SW 1271 (cell line): ENCODE measurements at regions not wholly inside any gene's neighbourhood (a gene's known extent, or its start where the extent isn't known, plus 50 kb on each side); places are given as distances from the start of the nearest gene placed in this dataset.
"Not testable (repeated sequence)": the region's sequence is repeated elsewhere in the genome, so short reads cannot be mapped to it uniquely, and the experiment has no call there.

Experiments
- DNase-seq, 2 experiments: peaks; one replicate each; lab custom pipeline; 2025; lab: John Stamatoyannopoulos, UW

GRCh38 chr12:102298022-102298421, 100.4 kb upstream of the PMCH start:
- no peak for DNase-seq

GRCh38 chr12:102297412-102297811, 99.8 kb upstream of the PMCH start:
- DNase-seq = no peak

- no peak for DNase-seq
Observed at GRCh38 chr12:102294568-102294967, 96.9 kb upstream of the PMCH start.

- DNase-seq = not testable (repeated sequence)
Observed at GRCh38 chr12:102291498-102292440, 94.1 kb upstream of the PMCH start.

GRCh38 chr12:102289702-102290101, 92.1 kb upstream of the PMCH start:
- DNase-seq = not testable (repeated sequence)

DNA sequence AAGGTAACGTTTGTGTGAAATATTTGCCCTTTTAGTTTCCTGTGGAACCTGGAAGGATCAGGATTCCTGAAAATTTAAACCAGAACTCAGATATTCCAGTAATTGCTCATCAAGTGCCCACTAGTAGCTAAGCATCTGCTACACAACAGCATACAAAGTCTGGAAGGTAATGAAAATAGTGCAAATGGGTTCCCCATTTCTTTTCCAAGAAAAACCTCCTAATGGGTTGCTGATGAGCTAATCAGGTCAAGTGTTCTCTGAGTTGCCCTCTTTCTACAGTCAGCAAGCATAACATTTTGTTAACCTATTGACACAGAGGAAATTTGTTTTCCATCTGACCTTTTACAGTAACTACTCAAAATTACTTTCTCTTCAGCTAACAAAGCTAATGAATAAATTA, 83.6 kb upstream of the PMCH start:
- no peak for DNase-seq

DNA sequence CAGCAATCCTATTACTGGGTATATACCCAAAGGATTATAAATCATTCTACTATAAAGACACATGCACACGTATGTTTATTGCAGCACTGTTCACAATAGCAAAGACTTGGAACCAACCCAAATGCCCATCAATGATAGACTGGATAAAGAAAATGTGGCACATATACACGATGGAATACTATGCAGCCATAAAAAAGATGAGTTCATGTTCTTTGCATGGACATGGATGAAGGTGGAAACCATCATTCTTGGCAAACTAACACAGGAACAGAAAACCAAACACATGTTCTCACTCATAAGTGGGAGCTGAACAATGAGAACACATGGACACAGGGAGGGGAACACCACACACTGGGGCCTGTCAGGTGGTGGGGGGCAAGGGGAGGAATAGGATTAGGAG, 58.1 kb upstream of the PMCH start:
- DNase-seq = not testable (repeated sequence)

DNA sequence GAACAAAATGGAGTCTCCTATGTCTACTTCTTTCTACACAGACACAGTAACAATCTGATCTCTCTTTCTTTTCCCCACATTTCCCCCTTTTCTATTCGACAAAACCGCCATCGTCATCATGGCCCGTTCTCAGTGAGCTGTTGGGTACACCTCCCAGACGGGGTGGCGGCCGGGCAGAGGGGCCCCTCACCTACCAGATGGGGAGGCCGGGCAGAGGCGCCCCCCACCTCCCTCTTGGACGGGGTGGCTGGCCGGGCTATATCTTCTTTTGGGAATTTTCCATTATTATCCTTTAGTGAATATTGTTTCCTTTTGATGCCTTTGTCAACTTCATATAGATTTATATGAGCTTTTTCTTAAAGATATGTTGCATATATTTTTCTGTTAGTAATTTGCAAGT, 53.4 kb upstream of the PMCH start:
- not testable (repeated sequence) for DNase-seq

DNA sequence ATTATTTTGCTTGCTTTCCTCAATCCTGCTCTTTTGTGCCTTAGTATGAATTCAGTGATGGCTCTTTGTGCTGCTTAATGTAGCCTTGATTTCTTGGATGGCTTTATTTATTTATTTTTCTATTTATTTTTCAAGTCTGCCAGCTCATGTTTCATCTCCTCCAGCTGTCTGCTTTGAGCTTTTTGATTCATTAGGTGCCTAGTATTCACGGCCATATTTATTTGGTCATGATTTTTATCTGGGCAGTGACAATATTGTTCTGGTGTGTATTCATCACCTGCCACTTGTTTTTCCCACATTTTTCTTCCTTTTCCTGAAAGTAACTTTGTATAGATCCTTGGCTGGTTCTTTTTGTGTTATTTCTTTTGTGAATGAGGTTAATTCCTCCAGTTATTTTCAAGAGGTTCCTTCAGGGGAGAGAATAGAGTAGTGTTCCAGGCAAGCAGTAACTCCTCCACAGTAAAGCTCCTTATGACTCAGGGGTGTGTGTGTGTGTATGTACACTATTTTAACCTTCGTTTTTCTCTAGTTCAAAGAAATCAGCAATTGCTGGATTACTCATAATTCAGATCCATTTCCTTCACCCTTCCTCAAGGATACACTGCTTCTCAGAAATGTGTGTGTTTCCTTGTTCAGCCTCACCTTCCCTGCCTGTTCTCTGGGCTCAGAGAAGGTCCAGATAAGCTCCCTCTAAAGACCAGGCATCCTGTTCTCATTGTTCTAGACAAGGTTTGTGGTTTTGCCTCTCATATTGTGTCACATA, 51.6 kb upstream of the PMCH start:
- DNase-seq = no peak
